RPMI7951 (cell line): ENCODE measurements at regions not wholly inside any gene's neighbourhood (a gene's known extent, or its start where the extent isn't known, plus 50 kb on each side); places are given as distances from the start of the nearest gene placed in this dataset.

Experiments
- DNase-seq: peaks from one replicate; pipeline ENCODE4 v3.0.0-alpha.2; 2012; ENCODE audit warnings: low read depth

DNA sequence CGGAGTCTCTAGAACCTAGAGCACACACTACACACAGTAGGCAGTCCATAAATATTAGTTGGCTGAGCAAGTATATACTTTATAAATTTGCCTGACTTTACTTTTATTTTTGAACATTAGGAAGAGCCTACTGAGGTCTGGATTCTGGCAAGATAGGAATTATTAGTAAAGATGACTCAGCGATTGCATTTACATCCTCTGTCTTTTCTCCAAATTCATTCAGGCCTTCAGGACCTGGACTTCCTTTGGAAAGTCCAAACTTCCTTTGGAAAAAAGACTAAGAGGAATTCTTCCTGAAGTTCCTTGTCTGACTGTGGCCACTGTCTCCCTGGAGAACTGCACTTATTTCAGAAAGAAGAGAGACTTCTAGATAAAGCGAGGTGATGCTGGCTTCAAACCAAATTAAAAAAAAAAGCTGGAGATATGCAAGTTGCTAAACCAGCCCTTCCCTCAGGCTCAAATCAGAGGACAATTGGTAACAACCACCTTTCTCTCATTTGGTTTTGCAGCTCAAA lies 251.3 kb downstream of the GAS1 start:
- DNase-seq = no peak

DNA sequence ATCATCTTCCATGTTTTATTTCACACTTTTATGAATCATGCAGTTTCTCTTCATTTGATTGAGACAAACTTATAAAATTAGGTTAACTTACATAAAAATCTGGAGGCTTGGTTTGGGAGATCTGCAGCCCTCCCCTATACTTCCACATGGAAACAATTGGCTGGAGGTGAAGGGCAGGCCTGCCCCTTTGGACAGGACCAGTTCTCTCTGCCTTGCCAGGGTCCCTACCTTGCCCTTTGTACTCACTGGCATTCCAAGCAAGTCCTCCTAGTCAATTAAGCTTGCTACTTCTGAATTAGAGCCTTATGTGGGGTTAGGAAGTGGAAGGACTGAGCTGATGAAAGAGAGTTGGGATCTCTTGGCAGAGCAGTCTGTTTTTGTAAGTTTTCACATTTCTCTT lies 257.3 kb downstream of the GAS1 start:
- no peak for DNase-seq

- peak; percentile 22 for DNase-seq
These were observed 259.5 kb downstream of the GAS1 start for GRCh38 chr9:86687788-86688187.

DNA sequence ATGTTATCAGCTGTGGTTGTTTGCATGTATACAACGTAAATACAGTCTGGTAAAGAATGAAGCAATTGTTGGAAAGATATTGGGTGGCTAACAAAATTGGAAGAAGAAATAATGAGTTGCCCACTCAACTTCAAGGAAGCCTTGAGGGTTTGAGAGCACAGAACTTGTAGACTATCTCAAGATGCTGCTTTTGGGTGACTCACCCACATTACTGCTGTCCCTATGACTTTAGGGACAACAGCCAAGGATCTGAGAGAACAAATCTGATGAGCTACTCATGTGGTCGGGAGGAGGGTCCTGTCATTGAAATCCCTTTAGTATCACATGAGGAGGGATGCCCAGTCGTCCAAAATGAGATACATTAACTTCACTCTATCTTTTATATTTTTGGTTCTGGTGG lies 261.8 kb downstream of the GAS1 start:
- no peak for DNase-seq

DNA sequence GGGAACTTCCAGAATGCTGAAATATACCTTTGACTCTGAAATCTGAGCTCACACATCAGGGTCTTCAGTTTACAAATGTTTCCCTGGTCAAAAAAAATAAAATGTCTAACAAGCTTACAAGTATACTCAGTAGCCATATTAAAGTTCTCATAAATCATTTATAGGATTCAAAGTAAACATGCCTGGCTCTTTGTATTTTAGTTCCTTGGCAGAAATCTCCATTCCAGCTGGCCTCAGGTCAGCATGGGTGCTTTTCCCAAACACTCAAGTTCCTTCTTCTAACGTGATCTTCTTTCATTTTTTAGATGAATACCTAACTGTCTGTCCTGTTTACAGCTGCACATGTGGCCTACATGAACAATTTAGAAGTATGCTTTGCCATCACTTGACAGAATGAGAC lies 263.2 kb downstream of the GAS1 start:
- DNase-seq = no peak

- no peak for DNase-seq
These were observed 265.1 kb downstream of the GAS1 start for GRCh38 chr9:86682240-86682639.

- DNase-seq = no peak
These were observed 267.4 kb downstream of the GAS1 start for GRCh38 chr9:86679909-86680308.

- no peak for DNase-seq
These were observed 270.9 kb downstream of the GAS1 start for GRCh38 chr9:86676396-86676795.

DNA sequence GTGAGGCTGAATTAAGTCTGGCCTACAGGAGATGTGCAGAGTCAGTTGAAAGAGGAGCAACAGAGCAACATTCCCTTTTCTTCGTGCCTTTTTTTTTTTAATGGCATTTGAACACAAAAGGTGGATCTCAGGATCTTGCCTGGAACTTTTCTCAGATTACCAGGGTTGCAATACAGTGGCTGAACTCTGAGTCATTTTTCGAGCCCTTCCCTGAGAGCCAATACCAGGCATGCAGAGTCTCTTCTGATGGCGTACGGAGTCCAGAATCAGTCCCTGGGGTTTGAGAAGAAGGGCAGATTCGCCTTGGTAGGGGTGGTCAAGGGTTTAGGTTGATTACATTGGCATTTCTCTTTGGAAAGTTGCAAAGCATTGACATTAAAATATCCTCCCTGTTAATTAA lies 271.5 kb downstream of the GAS1 start:
- no peak for DNase-seq

GRCh38 chr9:86674487-86674886 lies 272.8 kb downstream of the GAS1 start:
- DNase-seq = no peak

GRCh38 chr9:86672966-86673365 lies 274.3 kb downstream of the GAS1 start:
- DNase-seq = no peak

DNA sequence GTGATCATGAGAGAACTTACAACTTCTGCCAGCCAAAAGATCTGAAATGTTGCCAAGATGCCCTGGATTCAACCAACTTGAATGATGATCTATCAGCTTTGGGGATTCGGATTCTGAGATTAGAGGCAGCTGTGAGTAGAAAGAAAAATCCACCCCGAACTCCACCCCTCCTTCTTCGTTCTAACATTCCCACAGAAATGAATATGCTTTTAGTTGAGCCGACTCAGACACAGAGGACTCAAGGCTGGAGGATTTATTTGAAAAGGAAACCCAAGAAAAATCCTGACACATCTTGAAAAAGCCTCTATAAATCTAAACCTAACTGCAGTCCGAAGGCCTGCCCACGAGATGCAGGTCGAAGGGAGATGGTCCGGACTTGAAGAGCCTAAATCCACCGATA lies 275.0 kb downstream of the GAS1 start:
- no peak for DNase-seq

GRCh38 chr9:86671018-86671417 lies 276.3 kb downstream of the GAS1 start:
- DNase-seq = no peak

- no peak for DNase-seq
These were observed 276.8 kb downstream of the GAS1 start for GRCh38 chr9:86670536-86670935.

GRCh38 chr9:86670076-86670475 lies 277.2 kb downstream of the GAS1 start:
- no peak for DNase-seq

- DNase-seq = no peak
These were observed 277.9 kb downstream of the GAS1 start for GRCh38 chr9:86669422-86669821.

DNA sequence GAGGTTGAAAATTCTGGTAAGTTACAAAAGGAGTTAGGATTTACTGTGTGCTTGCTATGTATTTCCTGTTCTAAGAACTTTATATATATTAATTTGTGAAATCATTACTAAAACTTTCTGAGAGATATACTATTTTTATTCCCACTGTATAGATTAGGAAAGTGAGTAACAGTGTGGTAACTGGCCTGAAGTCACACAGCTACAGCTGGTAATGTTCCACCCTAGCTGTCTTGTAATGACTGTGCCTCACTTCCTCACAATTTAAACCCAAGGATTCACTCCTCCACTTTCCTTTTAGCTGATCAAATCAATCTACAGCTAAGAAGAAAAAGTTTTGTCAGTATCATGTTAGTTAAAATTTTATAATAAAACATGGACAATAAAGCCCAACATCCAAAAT lies 278.8 kb downstream of the GAS1 start:
- no peak for DNase-seq

- peak; percentile 49 for DNase-seq
These were observed 280.0 kb downstream of the GAS1 start for GRCh38 chr9:86667307-86667706.

DNA sequence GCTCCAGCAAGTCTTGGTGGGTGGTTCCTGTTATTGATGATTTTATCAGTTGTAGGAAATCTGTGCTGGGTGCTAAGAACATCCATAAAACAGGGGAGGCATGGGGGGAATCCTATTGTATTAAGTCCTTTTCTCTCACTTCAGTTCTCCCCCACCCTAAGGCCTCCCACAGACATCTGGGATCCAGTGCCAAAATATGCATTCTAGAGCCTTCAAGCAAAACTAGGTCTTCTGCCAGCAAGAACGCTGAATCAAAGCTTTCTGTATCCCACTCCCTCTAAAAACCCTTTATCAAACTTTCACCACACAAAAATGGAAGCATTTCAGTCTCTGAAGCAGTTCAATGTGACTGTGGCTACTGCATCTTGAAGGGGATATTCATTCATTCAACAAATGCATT lies 281.9 kb downstream of the GAS1 start:
- DNase-seq = no peak

DNA sequence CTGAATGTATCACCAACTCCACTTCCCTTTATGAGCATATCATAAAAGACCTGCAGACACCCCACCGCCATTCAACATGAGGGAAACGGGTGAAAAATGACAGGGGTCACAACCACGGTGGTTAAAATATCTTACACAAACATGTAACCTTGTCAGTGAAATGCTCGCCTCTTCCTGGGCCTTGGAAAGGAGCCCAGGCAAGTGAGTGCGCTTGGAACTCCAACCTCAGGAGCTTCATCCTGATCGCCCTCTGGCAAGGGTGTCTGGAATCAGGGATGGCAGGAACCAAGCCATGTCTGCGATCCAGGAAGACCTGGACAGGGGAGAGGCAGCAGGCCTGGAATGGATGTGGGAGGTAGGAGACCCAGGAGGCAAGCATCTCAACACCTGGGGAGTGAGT lies 282.7 kb downstream of the GAS1 start:
- no peak for DNase-seq

GRCh38 chr9:86663905-86664304 lies 283.4 kb downstream of the GAS1 start:
- no peak for DNase-seq

- DNase-seq = no peak
These were observed 284.3 kb downstream of the GAS1 start for GRCh38 chr9:86662890-86663468.

DNA sequence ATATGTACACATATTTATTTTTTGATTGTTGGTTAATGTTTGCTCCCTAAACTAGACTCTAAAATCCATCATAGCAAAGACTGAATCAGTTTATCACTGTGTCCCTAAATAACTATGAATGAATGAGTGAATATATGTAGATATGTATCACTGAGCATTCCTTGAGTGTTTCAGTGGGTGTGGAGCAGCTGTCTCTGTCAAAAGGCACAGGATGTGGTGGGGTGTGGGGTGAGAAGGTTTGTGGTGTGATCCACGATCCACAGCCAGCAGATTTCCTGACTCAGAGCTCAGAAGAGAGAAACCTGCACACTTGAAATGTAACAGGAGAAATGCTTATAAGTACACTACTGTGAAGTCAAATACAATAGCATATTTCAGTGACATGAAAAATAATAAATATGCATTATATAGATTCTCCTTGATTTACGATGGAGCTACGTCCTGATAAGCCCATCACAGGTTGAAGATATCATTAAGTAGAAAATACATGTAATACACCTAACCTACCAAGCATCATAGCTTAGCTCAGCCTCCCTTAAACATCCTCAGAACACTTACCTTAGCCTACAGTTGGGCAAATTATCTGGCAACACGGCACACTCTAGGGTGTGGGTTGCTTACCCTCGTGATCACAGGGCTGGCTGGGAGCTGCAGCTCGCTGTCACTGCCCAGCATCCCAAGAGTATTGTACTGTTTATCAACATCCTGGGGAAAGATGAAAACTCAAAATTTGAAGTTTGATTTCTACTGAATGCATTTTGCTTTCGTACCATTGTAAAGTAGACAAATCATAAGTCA lies 287.0 kb downstream of the GAS1 start:
- peak; percentile 43 for DNase-seq
